NCI-H128 (cell line): ENCODE measurements at regions not wholly inside any gene's neighbourhood (a gene's known extent, or its start where the extent isn't known, plus 50 kb on each side); places are given as distances from the start of the nearest gene placed in this dataset.

Source experiments
- DNase-seq: peaks from one replicate; lab custom pipeline; 2025; ENCODE audit not compliant: unreplicated experiment; lab: John Stamatoyannopoulos, UW

GRCh38 chr19:28793391-28794168 lies 419.4 kb downstream of the UQCRFS1 start:
- DNase-seq, result no peak

- DNase-seq, result no peak
These were observed 427.0 kb downstream of the UQCRFS1 start for GRCh38 chr19:28785971-28786370.

- DNase-seq, result no peak
These were observed 448.9 kb downstream of the UQCRFS1 start for GRCh38 chr19:28764066-28764465.

GRCh38 chr19:28746478-28746877 lies 466.5 kb downstream of the UQCRFS1 start:
- no peak for DNase-seq

DNA sequence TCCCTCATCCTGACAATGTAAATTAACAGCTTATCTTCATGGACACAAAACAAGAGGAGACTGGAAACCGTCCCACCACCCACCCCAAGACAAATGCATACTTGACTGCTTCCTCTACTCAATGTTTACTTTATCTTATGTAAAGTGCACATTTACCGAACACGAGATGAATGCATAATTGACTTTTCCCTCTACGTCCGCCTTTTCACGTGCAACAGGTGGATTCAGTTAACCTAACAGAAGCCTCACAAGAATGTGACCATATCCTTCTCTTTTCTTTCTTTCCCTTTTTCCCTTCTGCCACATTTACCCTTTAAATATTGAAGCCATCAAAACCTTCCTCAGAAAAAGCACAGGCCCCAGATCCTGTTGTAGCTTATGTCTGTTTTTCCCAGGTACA lies 468.0 kb downstream of the UQCRFS1 start:
- no peak for DNase-seq

DNA sequence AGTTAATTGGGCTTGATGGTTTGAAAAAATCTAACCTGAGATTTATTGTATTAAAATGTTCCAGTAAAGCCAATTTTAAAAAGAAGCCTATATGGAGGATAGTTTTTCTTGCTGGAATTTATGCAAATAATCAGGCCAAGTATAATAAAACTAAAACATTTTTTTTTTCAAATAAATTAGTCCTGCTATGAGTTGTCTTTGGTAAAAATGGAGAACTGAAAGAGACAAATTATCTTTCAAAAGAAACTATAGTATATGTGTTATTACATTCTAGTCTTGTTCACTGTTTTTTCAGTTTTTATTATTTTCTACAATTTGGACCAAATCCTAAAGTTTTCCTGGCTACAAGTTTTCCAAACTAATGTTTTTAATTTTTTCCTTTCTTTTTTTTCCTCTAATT lies 468.9 kb downstream of the UQCRFS1 start:
- DNase-seq, result no peak

- no peak for DNase-seq
These were observed 475.7 kb downstream of the UQCRFS1 start for GRCh38 chr19:28737021-28737895.

DNA sequence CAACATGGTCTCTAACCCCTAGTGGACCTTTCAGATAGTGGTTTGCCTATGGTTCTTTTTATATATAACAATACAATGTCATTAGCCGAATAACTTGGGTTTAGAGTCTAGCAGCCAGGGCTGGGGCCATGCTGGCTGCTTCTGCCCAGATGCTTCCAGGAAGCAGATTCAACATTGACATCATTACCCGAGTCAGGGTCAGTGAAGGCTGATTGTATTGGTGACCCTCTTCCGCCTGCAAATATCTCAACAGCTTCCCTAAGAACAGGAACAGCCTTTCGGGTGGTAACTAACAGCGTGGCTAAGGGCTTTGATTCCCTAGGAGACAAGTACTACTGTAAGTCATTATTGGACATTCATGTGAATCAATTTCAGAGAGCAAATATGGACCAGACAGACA lies 476.4 kb downstream of the UQCRFS1 start:
- no peak for DNase-seq

- DNase-seq, result no peak
These were observed 481.4 kb downstream of the UQCRFS1 start for GRCh38 chr19:28731577-28731976.

- DNase-seq, result no peak
These were observed 482.0 kb downstream of the UQCRFS1 start for GRCh38 chr19:28730791-28731512.

DNA sequence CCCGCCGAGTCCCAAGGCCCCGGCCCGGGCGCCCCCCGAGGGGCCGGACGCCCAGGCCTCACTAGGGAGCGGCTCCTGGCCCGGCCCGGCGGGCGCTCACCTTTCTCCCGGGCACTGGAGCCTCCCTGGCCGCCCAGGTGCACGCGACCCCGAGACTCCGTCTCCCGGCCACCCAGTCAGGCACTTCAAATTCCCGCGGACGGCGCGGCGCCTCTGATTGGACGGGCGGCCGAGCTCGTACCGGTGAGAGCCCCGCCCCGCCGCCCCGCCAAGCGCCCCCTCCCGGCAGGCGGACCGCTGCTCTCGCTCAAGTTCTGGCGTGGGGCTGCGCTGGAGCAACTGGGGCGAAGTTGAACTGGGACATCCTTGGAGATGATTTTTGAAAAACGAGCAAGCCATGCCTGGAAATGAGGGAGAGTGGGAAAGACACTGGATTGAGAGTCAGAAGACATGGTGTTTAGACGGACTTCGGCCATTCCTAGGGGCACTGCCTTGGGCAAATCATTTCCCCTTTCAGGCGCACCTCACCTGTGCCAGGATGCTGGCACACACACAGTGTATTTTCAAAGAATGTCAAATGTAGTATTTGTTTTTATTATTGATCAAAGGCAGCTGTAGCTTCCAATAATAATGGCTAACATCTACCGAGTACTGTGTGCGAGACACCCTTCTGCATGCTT lies 485.3 kb downstream of the UQCRFS1 start:
- no peak for DNase-seq

DNA sequence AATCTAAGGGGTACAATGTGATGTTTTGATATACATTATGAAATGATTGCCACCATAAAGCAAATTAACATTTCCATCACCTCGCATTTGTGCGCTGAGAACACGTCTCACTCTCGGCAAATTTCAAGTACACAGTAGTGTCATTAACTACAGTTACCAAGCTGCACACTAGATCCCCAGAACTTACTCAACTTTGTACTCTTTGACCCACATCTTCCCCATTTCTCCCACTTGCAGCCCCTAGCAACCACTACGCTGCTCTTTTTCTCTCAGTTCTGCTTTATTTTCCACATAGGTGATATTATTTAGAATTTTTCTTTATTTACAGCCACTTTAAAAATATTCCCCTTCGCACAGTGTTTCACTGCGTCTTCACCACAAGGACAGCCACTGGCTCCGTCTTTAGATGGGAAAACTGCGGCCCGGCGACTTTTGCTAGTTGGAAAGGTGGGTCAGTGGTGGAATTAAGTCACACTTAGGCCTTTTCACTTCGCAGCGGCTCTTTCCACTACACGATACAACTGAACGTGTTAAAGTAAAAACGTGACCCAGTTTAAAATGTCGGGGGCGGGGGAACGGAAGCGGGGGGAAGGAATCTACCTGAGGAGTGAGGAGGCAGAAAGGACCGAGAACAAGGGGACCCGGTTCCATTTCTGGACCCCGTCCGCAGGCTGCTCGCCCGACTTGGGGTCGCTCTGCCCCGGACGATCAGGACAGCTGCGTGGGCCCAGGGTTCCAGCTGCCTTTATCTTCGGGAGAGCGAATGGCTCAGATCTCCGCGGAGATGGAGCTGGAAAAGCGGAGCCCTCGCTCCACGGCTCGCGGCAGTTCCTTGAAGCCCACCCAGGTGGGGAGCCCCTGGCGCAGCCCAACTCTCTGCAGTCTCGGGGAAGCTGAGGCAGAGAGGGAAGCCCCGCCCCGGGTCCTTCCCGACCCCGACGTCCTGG lies 486.1 kb downstream of the UQCRFS1 start:
- DNase-seq, result no peak

GRCh38 chr19:28718909-28719308 lies 494.0 kb downstream of the UQCRFS1 start:
- no peak for DNase-seq

DNA sequence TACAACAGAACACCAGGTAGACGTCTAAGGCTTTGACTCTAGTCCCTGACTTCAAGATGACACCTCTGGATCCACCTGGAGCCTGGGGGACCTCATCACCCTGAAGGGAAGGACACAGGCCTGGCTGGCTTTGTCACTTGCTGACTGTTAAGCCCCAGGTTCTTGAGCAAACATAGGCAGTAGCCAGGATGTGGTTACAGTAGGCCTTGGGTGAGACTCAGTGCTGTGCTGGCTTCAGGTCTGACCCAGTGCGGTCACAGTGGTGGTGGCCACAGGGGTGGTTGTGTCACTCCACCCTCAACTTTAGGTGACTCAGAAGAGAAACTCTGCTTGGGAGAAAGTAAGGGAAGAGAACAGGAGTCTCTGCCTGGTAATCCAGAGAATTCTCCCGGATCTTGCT lies 497.8 kb downstream of the UQCRFS1 start:
- no peak for DNase-seq

DNA sequence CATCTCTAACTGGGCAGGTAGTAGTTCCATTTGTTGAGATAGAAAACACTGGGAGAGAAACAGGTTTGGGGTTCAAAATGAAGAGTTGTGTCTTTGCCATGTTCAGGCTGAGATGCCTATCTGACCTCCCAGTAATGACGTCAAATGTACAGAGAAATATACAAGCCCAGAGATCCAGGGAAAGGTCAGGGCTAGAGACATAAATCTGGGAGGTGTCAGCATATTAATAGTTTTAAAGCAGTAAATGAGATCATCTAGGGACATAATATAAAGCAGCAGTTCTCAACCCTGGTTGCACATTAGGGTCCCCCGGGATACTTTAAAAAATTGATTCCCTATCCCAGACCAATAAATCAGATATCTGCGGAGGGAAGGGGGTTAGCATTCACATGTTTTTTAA lies 501.5 kb downstream of the UQCRFS1 start:
- DNase-seq, result no peak

- peak; percentile 16 for DNase-seq
These were observed 502.7 kb downstream of the UQCRFS1 start for GRCh38 chr19:28710278-28710677.

- no peak for DNase-seq
These were observed 506.3 kb downstream of the UQCRFS1 start for GRCh38 chr19:28706693-28707092.

- DNase-seq, result no peak
These were observed 507.9 kb downstream of the UQCRFS1 start for GRCh38 chr19:28705008-28705407.

DNA sequence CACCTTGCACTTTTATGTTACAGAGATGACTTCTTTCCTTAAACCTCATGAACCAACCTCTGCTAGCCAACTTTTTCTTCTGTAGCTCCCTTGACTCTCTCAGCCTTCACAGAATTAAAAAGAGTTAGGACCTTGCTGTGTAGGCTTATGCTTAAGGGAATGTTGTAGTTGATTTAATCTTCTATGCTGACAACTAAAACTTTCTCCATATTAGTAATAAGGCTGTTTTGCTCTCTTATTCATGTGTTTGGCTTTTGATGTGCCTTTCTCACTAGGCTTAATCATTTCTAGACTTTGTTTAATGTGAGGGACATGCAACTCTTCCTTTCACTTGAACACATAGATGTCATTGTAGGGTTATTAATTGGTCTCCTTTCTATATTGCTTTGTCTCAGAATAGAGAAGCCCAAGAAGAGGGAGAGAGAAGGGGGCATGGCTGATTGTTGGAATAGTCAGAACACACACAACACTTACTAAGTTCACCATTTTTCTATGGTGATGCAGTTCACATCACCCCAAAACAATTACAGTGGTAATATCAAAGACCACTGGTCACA lies 509.5 kb downstream of the UQCRFS1 start:
- DNase-seq, result no peak

GRCh38 chr19:28701491-28701890 lies 511.5 kb downstream of the UQCRFS1 start:
- DNase-seq, result no peak
